COR-L47 (cell line): ENCODE measurements at regions not wholly inside any gene's neighbourhood (a gene's known extent, or its start where the extent isn't known, plus 50 kb on each side); places are given as distances from the start of the nearest gene placed in this dataset.

ENCODE experiments used
- DNase-seq: peaks from one replicate; lab custom pipeline; 2025; lab: John Stamatoyannopoulos, UW

DNA sequence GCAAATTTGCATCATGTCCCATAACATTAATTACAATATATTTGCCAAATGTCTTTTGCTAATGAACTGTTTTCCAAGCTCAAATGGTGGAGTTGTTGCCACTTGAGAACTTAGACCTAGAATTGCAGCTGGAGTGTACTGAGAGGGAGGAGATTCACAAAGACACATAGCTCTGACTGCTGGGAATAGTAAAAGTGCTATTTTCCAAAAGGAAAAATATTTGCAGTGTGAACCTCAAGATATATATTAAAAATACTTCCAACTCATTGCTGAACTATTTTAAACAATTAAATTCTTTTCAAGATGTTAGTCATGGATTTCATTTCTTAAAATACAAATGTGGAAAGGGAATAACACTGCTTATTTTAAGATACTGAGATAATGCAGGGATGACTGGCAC, 666.8 kb upstream of the ARPP21 start:
- DNase-seq = no peak

DNA sequence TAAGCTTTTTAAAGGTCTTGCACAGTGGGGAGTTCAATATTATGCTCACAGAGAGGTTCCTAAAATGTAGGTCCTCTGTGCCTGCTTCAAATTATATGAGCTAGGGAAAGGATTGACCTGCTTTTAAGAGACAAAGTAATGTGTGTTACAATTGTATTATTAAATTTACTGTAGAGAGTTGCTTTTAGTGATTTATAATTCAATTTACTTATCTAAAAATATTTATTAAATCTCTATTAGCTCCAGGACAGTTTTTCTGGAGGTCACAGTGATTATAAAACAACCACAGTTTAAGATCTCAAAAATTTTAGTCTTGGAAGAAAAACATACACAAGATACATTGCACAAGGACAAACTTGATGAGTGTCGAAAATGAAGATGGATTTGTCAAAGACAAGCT, 665.7 kb upstream of the ARPP21 start:
- no peak for DNase-seq

GRCh38 chr3:34983631-34984030, 655.7 kb upstream of the ARPP21 start:
- no peak for DNase-seq

DNA sequence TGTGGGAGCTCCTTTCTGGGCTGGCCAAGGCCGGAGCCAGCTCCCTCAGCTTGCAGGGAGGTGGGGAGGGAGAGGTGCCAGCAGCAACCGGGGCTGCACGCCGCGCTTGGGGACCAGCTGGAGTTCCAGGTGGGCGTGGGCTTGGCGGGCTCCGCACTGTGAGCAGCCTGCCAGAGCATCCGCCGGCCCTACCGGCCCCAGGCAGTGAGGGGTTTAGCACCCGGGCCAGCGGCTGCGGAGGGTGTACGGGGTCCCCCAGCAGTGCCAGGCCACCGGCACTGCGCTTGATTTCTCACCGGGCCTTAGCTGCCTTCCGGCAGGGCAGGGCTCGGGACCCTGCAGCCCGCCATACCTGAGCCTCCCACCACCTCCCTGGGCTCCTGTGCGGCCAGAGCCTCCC, 651.0 kb upstream of the ARPP21 start:
- no peak for DNase-seq

GRCh38 chr3:34995796-34996430, 643.4 kb upstream of the ARPP21 start:
- DNase-seq = no peak

GRCh38 chr3:34998902-34999301, 640.4 kb upstream of the ARPP21 start:
- DNase-seq = no peak

GRCh38 chr3:35012214-35012613, 627.1 kb upstream of the ARPP21 start:
- no peak for DNase-seq

- DNase-seq = no peak
Measured at GRCh38 chr3:35028157-35028556, 611.2 kb upstream of the ARPP21 start.

DNA sequence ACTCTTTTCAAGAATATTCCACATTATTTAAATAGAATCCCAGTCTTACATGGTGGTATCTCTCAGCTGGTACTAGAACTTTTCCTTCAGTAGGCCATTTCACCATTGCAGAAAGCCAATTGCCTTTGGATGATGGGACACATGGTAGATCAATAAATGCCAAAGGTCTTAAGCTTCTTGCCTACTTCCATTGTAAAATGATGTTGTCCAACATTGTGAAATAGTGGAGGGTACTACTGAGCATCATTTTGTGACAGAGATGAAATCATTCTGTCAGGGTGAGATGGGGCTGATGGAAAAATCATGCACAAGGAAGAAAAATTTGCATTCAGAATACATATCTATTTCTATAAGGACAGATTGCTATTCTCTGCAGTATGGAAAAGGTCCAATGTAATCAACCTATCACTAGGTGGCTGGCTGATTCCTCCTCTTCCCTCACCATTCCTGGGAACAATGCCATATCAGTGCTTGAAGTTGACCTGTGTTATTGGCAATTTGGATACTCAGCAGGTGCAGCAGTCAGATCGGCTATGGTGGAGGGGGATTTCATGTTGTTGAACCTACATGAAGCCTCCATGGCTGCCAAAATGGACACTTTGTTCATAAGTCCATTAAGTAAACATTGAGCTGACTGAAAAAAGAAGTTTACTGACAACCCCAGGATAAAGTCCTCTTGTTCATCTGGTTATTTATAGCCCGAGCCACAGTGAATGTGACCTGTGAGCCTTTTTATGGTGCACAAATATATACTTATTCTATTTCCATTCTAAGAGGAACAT, 596.9 kb upstream of the ARPP21 start:
- peak; percentile 74 for DNase-seq

DNA sequence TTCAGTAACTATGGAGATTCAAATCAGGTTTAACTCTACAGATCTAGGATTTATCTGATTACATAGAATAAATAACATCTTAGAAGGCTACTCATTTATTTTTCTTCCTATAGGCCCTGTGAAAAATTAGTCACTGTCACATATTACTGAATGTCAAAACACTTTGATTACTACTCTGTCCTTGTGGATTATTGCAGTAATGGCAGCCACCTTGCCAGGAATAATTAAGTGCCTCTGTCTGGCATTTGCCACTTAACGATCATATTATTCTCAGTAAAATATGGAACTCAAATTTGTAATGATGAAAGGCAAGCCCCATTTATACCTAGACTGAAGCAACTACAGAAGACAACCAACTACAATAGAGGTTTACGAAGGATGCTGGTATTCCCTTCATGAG, 596.3 kb upstream of the ARPP21 start:
- no peak for DNase-seq

- DNase-seq = no peak
Measured at GRCh38 chr3:35044190-35044589, 595.1 kb upstream of the ARPP21 start.

DNA sequence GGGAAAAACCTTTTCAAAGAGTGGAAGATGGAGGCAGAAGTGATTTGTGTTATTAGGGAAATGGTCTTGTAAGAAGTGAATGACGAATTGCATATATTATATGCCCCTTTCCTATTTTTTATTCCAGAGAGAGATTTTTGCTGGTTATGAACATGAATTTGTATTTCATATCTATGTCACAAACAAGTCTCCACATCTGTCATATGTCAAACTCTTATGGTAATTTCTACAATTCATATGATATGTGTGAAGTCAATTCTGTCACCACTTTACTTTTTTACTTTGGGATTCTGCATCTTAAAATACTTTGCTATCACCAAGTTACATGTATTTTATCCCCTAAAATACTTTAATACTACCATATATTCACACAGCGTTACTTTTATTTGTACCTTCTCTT, 594.2 kb upstream of the ARPP21 start:
- no peak for DNase-seq

DNA sequence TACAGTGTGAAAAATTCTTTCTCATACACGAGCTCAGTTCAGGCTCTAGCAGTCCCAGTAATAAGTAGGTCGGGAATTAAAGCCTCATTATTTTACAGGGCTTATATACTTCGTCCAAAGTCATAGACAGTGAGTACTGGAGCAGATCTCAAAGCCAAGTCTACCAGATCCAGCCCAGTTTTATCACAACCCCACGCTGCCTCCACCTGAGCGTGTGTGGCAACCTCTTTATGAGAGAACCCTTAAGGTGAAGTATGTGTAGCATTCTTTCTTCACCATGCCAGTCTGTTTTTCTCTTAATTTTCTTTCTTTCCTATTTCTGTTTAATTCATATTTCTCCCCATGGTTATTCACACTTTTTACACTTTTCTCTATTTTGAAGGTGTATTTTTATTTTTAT, 574.6 kb upstream of the ARPP21 start:
- DNase-seq = no peak

DNA sequence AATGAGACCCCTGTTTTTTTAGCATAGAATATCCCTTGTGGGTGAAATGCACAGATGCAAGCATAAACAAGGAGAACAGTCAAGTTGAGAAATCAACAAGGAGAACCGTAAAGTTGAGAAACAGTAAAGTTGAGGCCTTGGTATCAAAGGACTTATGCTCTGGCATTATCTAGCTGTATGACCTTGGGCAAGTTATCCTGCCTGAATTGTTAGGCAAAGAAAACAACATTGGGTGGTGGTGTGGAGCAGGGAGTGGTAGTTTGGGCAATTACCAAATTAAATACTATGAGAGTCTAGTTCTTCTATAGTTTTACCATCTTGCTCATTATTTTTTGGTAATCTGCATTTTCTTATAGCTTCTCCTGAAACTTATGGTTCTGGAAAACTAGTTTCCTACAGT, 573.4 kb upstream of the ARPP21 start:
- DNase-seq = no peak

- DNase-seq = no peak
Measured at GRCh38 chr3:35067750-35068149, 571.6 kb upstream of the ARPP21 start.

DNA sequence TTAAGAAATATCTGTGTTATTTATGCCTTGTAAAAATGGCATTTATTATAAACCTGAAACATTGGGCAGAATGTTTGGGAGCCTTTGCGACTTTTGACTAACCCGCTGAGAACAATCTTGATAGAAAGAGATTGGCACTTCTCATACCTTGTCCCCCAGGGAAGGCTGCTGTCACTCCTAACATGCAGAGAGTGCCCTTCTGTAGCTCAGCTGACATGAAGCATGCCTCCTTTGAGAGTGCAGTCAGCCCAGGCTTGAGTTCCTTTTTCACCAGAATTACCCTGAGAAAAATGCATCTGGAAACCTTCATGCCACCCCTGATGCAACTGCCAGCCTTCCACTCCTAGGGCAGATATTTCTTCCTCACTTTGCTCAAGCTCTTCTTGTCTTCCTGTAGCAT, 569.2 kb upstream of the ARPP21 start:
- no peak for DNase-seq

DNA sequence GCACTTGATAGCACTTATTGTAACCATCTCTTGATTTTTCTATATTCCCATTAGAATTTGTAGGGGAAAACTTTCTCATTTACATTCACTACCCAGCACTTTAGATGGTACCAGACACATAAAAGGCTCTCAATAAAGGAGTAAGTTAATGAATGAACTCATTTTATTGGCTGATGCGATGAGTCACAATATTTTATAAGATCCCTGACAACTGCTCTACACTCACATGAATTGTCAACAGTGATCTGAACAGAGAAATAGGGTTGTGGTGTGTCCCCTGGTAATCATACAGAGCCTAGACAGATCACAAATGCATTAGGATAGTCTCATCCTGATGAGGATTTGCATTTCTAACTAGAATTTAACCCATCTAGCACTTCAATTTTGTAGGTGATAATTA, 567.6 kb upstream of the ARPP21 start:
- DNase-seq = no peak

DNA sequence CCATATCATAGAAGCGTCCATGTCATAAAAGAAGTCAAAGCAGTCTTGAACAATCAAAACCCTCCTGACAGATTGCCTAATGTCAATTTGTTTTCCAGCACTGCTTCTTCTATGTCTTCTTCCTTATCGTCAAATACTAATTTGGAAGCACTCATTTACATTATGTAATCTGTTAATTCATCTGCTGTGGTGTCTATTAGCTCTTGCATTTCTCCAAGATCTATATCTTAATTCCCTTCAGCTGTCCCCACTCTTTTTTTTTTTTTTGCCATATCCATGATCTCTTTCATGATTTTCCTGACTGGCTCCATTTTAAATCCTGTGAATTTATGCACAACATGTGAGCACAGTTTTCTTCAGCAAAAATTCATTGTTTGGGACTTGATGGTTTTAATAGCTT, 560.5 kb upstream of the ARPP21 start:
- DNase-seq = no peak

DNA sequence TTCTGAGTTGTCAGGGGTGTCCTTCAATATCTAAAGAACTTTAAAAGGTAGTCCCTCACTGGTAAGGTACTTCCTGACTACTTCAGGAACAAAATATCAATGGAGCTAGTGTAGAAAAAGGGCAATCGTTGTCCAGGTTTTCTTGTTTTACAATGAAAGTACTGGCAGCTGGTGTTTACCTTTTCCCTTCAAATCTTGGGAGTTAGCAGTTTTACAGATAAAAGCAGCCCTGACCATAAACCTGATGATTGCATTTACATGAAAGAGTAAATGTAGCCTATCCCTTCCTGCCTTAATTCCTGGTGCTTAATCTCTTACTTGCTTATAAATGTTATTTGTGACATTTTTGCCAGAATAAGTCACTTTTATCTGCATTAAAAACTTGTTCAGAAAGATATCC, 559.9 kb upstream of the ARPP21 start:
- no peak for DNase-seq

GRCh38 chr3:35081899-35082298, 557.4 kb upstream of the ARPP21 start:
- DNase-seq = no peak

- DNase-seq = no peak
Measured at GRCh38 chr3:35088943-35089342, 550.4 kb upstream of the ARPP21 start.

GRCh38 chr3:35114686-35115085, 524.6 kb upstream of the ARPP21 start:
- DNase-seq = no peak

GRCh38 chr3:35120026-35120425, 519.3 kb upstream of the ARPP21 start:
- no peak for DNase-seq

GRCh38 chr3:35137612-35138011, 501.7 kb upstream of the ARPP21 start:
- DNase-seq = no peak
